OCI-LY3 (cell line): ENCODE measurements at regions not wholly inside any gene's neighbourhood (a gene's known extent, or its start where the extent isn't known, plus 50 kb on each side); places are given as distances from the start of the nearest gene placed in this dataset.

Experiments
- CTCF ChIP-seq: fragments of 200-600, 300-600 bp; sonication (generic); IDR thresholded peaks from 2 replicates; pipeline ENCODE4 v1.5.1; 2014; ENCODE audit warnings: antibody characterized with exemption, low read length, low read depth
- EZH2phosphoT487 ChIP-seq: fragments of 200-600 bp; shearing (Covaris generic); IDR thresholded peaks from 2 replicates; pipeline ENCODE4 v1.6.1; 2018; ENCODE audit warnings: antibody characterized with exemption, mixed run types, low read depth

- no peak for TF ChIP-seq CTCF
- TF ChIP-seq EZH2phosphoT487: no peak
Observed at GRCh38 chr4:141329174-141329569, 108.5 kb downstream of the ZNF330 start.
